Psoas muscle (tissue), 7 donors: ENCODE measurements at regions not wholly inside any gene's neighbourhood (a gene's known extent, or its start where the extent isn't known, plus 50 kb on each side); places are given as distances from the start of the nearest gene placed in this dataset.
"Not testable (repeated sequence)": the region's sequence is repeated elsewhere in the genome, so short reads cannot be mapped to it uniquely, and the experiment has no call there.

Experiments
- ATAC-seq, 4 donors: fragments of 200-7000 bp; cut with Tn5 transposase; one replicate each; pipeline ENCODE4 v1.9.1; 2020; ENCODE audit warnings: moderate library complexity in 3 of 4, mild to moderate bottlenecking in 2 of 4
- DNase-seq, 2 donors: peaks; one replicate each; pipeline ENCODE4 v3.0.0-alpha.2; 2020
- H3K27ac ChIP-seq: fragments of 200-600 bp; one replicate; pipeline ENCODE4 v1.8.0; 2022
- H3K27me3 ChIP-seq, 3 donors: fragments of 200-600 bp in 1 of 3; one replicate each; pipeline versions ENCODE4 v1.6.1 to v1.8.0; 2013 to 2022; ENCODE audit warnings: low read length in 2 of 3, mild to moderate bottlenecking in 2 of 3, moderate library complexity in 1 of 3; ENCODE audit not compliant: insufficient read depth in 3 of 3
- H3K36me3 ChIP-seq, 2 donors: fragments of 200-600 bp in 1 of 2; one replicate each; pipeline versions ENCODE4 v1.6.1 to v1.8.0; 2013 to 2022; ENCODE audit warnings: low read depth in 1 of 2, mild to moderate bottlenecking in 1 of 2, moderate library complexity in 1 of 2; ENCODE audit not compliant: insufficient read depth in 1 of 2
- H3K4me1 ChIP-seq: fragments of 200-600 bp; one replicate; pipeline ENCODE4 v1.8.0; 2022
- H3K4me3 ChIP-seq: fragments of 200-600 bp; one replicate; pipeline ENCODE4 v1.8.0; 2022; ENCODE audit warnings: mild to moderate bottlenecking
- H3K9me3 ChIP-seq: fragments of 200-600 bp; one replicate; pipeline ENCODE4 v1.8.0; 2022
- CTCF ChIP-seq: fragments of 200-600 bp; IDR thresholded peaks from one replicate; pipeline ENCODE4 v1.8.0; 2022; ENCODE audit warnings: antibody characterized with exemption
- WGBS, 3 donors: extraction: QIAGEN DNeasy Blood & Tissue Kit; methylation state at CpG; one replicate each; pipeline versions ENCODE4 v1.1.6 to v1.1.7; 2013; 5-methylcytosine and 5-hydroxymethylcytosine counted together
- intact Hi-C, 2 donors: fragments of 100-400 bp; cut with DNase I; formaldehyde crosslinking; loops; one replicate each; pipeline versions ENCODE4 v1.11.0 to v1.14.2; 2022
- donor health status: healthy with polysubstance abuse.
- donor health status: DM: no; HTN: no; CAD: no; lungs with moderate emphysema.
- donor health status: Bipolar disorder and iron deficiency.
- donor health status: healthy.
- donor health status: DM: yes; HTN: yes; CAD: no.
- donor health status: DM: no; HTN: no; CAD: no.
- donor health status: DM: yes; HTN: yes; CAD: no.

- Histone ChIP-seq H3K4me1 (no peaks in the 10 kb centered on the region), H3K27me3 (no peaks in the 10 kb centered on the region), H3K4me3 (no peak overlapping the region), H3K9me3 (no peaks in the 10 kb centered on the region), H3K36me3 (no peaks in the 10 kb centered on the region), H3K27ac (no peak overlapping the region)
- ATAC-seq (no peak), DNase-seq (no peak)
- no peak for TF ChIP-seq CTCF
- intact Hi-C loops = no loop called here
- 77 to 88% (median 85%) methylated on average over 1 of the region's 1 CpG for WGBS, 3 donors
These were observed 967.2 kb downstream of the XPNPEP1 start for GRCh38 chr10:108956149-108956548.

GRCh38 chr10:108920029-108920428 is 1003.3 kb downstream of the XPNPEP1 start:
- H3K9me3 ChIP-seq, ATAC-seq: not testable (repeated sequence)

GRCh38 chr10:108913300-108913699 is 1010.0 kb downstream of the XPNPEP1 start:
- Histone ChIP-seq H3K36me3 (no peaks in the 10 kb centered on the region), H3K27ac (no peak overlapping the region), H3K4me3 (no peak overlapping the region), H3K9me3 (no peaks in the 10 kb centered on the region), H3K27me3 (peaks cover 0 to 11% (median 3%) of the 10 kb centered on the region in 3 donors), H3K4me1 (no peaks in the 10 kb centered on the region)
- DNase-seq (no peak), ATAC-seq (no peak)
- intact Hi-C loops = no loop called here
- 24 to 48% (median 33%) methylated on average over 3 of the region's 3 CpGs for WGBS, 3 donors
- TF ChIP-seq CTCF = no peak

More at GRCh38 chr10:108920029-108920428, 1003.3 kb downstream of the XPNPEP1 start:
- H3K36me3 ChIP-seq, H3K27me3 ChIP-seq, DNase-seq, intact Hi-C loops, H3K4me3 ChIP-seq, H3K4me1 ChIP-seq, H3K27ac ChIP-seq: not testable (repeated sequence)

GRCh38 chr10:108911814-108912541 is 1011.3 kb downstream of the XPNPEP1 start:
- peaks cover 0 to 11% (median 3%) of the 10 kb centered on the region in 3 donors for H3K27me3 ChIP-seq
- intact Hi-C loops = no loop called here

GRCh38 chr10:108908096-108908495 is 1015.2 kb downstream of the XPNPEP1 start:
- 85 to 98% (median 89%) methylated on average over 1 of the region's 1 CpG for WGBS, 3 donors
- H3K27me3 ChIP-seq = peaks cover 0 to 11% (median 3%) of the 10 kb centered on the region in 3 donors
- H3K4me1 ChIP-seq = no peaks in the 10 kb centered on the region
- H3K9me3 ChIP-seq = no peaks in the 10 kb centered on the region
- TF ChIP-seq CTCF = no peak
- intact Hi-C loops = no loop called here
- DNase-seq (no peak), ATAC-seq (no peak)
- H3K27ac ChIP-seq = no peak overlapping the region
- H3K36me3 ChIP-seq = no peaks in the 10 kb centered on the region
- H3K4me3 ChIP-seq = no peak overlapping the region

More at GRCh38 chr10:108911814-108912541, 1011.3 kb downstream of the XPNPEP1 start:
- ATAC-seq (no peak), DNase-seq (peak; percentile 19 to 56)
- WGBS, 3 donors = 1% methylated on average over 45 to 47 of the region's 47 CpGs
- Histone ChIP-seq H3K4me3 (peak overlapping the region; percentile 38), H3K4me1 (no peaks in the 10 kb centered on the region), H3K9me3 (no peaks in the 10 kb centered on the region), H3K27ac (no peak overlapping the region), H3K36me3 (no peaks in the 10 kb centered on the region)
- no peak for TF ChIP-seq CTCF
